ENCODE measurements at regions not wholly inside any gene's neighbourhood (a gene's known extent, or its start where the extent isn't known, plus 50 kb on each side); places are given as distances from the start of the nearest gene placed in this dataset.
A peak's percentile ranks its signal among the peaks of the same experiment; 100 is the strongest.

GRCh38 chr2:196479350-196479749, 160.2 kb upstream of the CCDC150 start:
- peak; percentile 69 for DNase-seq (ENCODE audit: extremely low read depth, low read depth)
- TF ChIP-seq CTCF (IDR thresholded peaks at IDR 0.05; ENCODE audit: low read depth, low read length) = no peak

- DNase-seq (ENCODE audit: extremely low read depth, low read depth) = no peak
- no peak for TF ChIP-seq CTCF (IDR thresholded peaks at IDR 0.05; ENCODE audit: low read depth, low read length)
Measured at GRCh38 chr2:196480653-196481323, 158.7 kb upstream of the CCDC150 start.

GRCh38 chr2:196481324-196481697, 158.2 kb upstream of the CCDC150 start:
- no peak for TF ChIP-seq CTCF (IDR thresholded peaks at IDR 0.05; ENCODE audit: low read depth, low read length)

GRCh38 chr2:196482119-196483065, 157.1 kb upstream of the CCDC150 start:
- DNase-seq (ENCODE audit: extremely low read depth, low read depth) = no peak
- no peak for TF ChIP-seq CTCF (IDR thresholded peaks at IDR 0.05; ENCODE audit: low read depth, low read length)

More at GRCh38 chr2:196481324-196481697, 158.2 kb upstream of the CCDC150 start:
- peak; percentile 83 for DNase-seq (ENCODE audit: extremely low read depth, low read depth)

GRCh38 chr2:196486146-196486545, 153.4 kb upstream of the CCDC150 start:
- DNase-seq (ENCODE audit: extremely low read depth, low read depth) = no peak
- TF ChIP-seq CTCF (IDR thresholded peaks at IDR 0.05; ENCODE audit: low read depth, low read length) = no peak

- no peak for TF ChIP-seq CTCF (IDR thresholded peaks at IDR 0.05; ENCODE audit: low read depth, low read length)
- DNase-seq (ENCODE audit: extremely low read depth, low read depth) = no peak
Measured at GRCh38 chr2:196487417-196487816, 152.1 kb upstream of the CCDC150 start.

- no peak for DNase-seq (ENCODE audit: extremely low read depth, low read depth)
Measured at GRCh38 chr2:196489371-196489770, 150.1 kb upstream of the CCDC150 start.

More at GRCh38 chr2:196489371-196489770, 150.1 kb upstream of the CCDC150 start:
- no peak for TF ChIP-seq CTCF (IDR thresholded peaks at IDR 0.05; ENCODE audit: low read depth, low read length)
